Activated CD4-positive, alpha-beta T cell treated with anti-CD3 and anti-CD28 coated beads for 1 hour (primary cell): ENCODE measurements at regions not wholly inside any gene's neighbourhood (a gene's known extent, or its start where the extent isn't known, plus 50 kb on each side); places are given as distances from the start of the nearest gene placed in this dataset.

Experiments
- DNase-seq: peaks from one replicate; pipeline ENCODE4 v3.0.0-alpha.2; 2020

- DNase-seq, result no peak
Measured at GRCh38 chr12:126551869-126552268, 1486.6 kb downstream of the AACS start.

- DNase-seq, result no peak
Measured at GRCh38 chr12:126554625-126555024, 1489.4 kb downstream of the AACS start.

- DNase-seq, result no peak
Measured at GRCh38 chr12:126557659-126558058, 1492.4 kb downstream of the AACS start.

- no peak for DNase-seq
Measured at GRCh38 chr12:126558219-126558618, 1493.0 kb downstream of the AACS start.

- no peak for DNase-seq
Measured at GRCh38 chr12:126558810-126559209, 1493.6 kb downstream of the AACS start.

GRCh38 chr12:126567016-126567415, 1501.8 kb downstream of the AACS start:
- DNase-seq, result no peak

- DNase-seq, result no peak
Measured at GRCh38 chr12:126569706-126570105, 1504.5 kb downstream of the AACS start.

GRCh38 chr12:126570566-126570965, 1505.3 kb downstream of the AACS start:
- DNase-seq, result no peak

- DNase-seq, result no peak
Measured at GRCh38 chr12:126572170-126572569, 1506.9 kb downstream of the AACS start.

GRCh38 chr12:126581655-126582054, 1516.4 kb downstream of the AACS start:
- no peak for DNase-seq

GRCh38 chr12:126582231-126582630, 1517.0 kb downstream of the AACS start:
- no peak for DNase-seq

GRCh38 chr12:126588586-126589249, 1523.5 kb downstream of the AACS start:
- no peak for DNase-seq

- no peak for DNase-seq
Measured at GRCh38 chr12:126591533-126591932, 1526.3 kb downstream of the AACS start.

- DNase-seq, result no peak
Measured at GRCh38 chr12:126601184-126602170, 1536.2 kb downstream of the AACS start.

- no peak for DNase-seq
Measured at GRCh38 chr12:126602612-126603011, 1537.4 kb downstream of the AACS start.

GRCh38 chr12:126607157-126607556, 1541.9 kb downstream of the AACS start:
- DNase-seq, result no peak

GRCh38 chr12:126607867-126608266, 1542.6 kb downstream of the AACS start:
- DNase-seq, result no peak

GRCh38 chr12:126608607-126609175, 1543.5 kb downstream of the AACS start:
- no peak for DNase-seq

- DNase-seq, result no peak
Measured at GRCh38 chr12:126616441-126616840, 1551.2 kb downstream of the AACS start.

GRCh38 chr12:126617312-126617711, 1552.1 kb downstream of the AACS start:
- no peak for DNase-seq

- no peak for DNase-seq
Measured at GRCh38 chr12:126627596-126627995, 1562.4 kb downstream of the AACS start.

GRCh38 chr12:126636821-126637220, 1571.6 kb downstream of the AACS start:
- no peak for DNase-seq

GRCh38 chr12:126644236-126645020, 1579.2 kb downstream of the AACS start:
- no peak for DNase-seq
